ENCODE measurements at regions not wholly inside any gene's neighbourhood (a gene's known extent, or its start where the extent isn't known, plus 50 kb on each side); places are given as distances from the start of the nearest gene placed in this dataset.
A peak's percentile ranks its signal among the peaks of the same experiment; 100 is the strongest.
"Not testable (repeated sequence)": the region's sequence is repeated elsewhere in the genome, so short reads cannot be mapped to it uniquely, and the experiment has no call there.

DNA sequence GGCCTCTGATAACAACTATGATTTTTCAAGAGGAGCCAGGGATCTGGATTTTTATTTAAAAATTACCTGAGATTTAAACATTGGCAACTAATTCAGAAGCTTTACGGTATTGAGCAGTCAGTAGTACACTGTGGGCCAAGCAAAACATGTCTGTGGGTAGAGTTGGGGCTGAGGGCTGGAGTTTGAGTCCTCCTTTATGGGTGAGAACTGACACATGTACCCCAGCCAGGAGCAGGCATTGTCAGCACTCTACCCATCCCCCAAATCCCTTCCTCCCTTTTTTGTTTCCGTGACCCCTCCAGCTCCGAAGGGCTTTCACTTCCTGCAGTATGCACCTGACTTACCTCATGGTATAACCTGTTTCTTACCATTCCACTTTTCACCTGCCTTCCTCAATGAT, 131.4 kb downstream of the SNX5 start:
- DNase-seq (ENCODE audit: low spot score), result no peak

GRCh38 chr20:17836303-17836861, 132.2 kb downstream of the SNX5 start:
- peak; percentile 95 for DNase-seq (ENCODE audit: low spot score)

DNA sequence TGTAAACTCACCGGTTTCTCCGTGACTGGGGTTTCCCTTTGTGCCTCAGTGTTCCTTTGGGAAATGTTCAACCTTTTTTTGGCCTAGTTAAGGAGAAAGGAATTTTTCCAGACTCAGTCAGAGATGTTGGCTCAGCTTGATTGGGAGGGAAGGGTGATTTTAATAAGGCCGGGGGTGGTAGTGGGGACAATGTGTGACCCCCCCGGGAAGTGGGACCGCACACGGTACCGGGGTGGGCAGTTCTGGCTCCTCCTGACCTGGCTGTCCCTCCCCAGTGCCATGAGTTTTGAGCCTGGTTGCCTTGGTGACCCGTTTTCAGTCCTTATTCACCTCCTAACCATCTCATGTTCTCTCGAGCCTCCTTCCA, 132.7 kb downstream of the SNX5 start:
- DNase-seq (ENCODE audit: low spot score), result no peak

- peak; percentile 71 for DNase-seq (ENCODE audit: low spot score)
Measured at GRCh38 chr20:17835240-17835933, 133.2 kb downstream of the SNX5 start.

GRCh38 chr20:17834804-17835203, 133.8 kb downstream of the SNX5 start:
- DNase-seq (ENCODE audit: low spot score), result no peak

GRCh38 chr20:17833036-17833674, 133.4 kb downstream of the BANF2 start:
- no peak for DNase-seq (ENCODE audit: low spot score)

- DNase-seq (ENCODE audit: low spot score), result no peak
Measured at GRCh38 chr20:17832236-17832915, 132.6 kb downstream of the BANF2 start.

- DNase-seq (ENCODE audit: low spot score), result no peak
Measured at GRCh38 chr20:17828598-17829144, 128.9 kb downstream of the BANF2 start.

DNA sequence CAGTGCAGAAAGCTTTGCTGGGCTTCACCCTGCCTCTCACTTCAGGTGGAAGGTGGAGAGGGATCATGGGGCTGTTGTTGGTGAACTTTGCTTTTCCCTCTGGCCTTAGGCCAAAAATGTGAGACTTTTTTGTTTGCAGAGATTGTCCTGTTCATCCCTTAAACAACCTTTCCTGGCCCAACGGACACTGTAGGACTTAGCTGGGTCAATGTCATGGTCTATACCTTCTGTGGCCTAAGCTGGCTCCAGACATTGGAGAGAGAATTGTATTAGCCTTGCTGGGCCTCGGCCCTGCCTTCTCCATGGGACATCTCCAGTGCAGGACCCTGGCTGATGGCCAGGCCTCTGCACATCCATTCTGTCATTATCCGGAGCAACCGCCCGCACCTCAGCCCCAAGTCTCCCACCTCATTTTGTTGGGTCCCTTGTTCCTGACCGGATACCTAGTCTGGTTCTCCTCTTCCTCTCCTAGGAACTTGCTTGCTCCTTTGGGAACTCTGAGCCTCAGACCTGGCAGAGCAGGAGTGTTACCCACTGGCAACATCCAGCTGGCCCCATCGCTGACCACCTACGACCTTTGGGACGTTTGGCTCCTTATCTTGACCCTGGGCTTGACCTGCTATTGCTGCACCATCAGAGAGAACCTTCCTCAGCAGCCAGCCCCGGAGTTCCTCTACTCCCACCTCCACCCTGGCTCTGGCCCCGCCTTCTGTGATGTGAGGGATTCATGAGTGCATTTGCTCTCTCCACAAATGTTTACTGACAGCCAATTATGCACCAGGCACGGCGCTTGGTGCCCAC, 128.2 kb downstream of the BANF2 start:
- DNase-seq (ENCODE audit: low spot score), result no peak

DNA sequence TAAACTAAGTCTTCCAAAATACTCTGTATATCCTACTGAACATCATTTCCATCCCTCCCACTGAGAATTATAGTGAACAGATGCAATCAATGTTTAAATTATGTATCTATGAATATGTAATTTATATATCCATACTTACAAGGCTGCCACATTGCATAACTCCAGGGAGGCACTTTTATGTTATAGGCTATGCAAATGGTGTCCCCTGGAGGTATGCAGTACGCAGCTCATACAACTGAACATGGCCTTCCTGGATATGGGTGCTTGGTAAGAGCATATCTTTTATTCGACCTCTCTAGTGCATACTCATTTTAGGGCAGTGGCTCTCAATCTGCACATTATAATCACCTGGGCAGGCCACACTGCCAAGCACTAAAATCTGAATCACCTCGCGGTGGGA, 127.3 kb downstream of the BANF2 start:
- DNase-seq (ENCODE audit: low spot score), result no peak

DNA sequence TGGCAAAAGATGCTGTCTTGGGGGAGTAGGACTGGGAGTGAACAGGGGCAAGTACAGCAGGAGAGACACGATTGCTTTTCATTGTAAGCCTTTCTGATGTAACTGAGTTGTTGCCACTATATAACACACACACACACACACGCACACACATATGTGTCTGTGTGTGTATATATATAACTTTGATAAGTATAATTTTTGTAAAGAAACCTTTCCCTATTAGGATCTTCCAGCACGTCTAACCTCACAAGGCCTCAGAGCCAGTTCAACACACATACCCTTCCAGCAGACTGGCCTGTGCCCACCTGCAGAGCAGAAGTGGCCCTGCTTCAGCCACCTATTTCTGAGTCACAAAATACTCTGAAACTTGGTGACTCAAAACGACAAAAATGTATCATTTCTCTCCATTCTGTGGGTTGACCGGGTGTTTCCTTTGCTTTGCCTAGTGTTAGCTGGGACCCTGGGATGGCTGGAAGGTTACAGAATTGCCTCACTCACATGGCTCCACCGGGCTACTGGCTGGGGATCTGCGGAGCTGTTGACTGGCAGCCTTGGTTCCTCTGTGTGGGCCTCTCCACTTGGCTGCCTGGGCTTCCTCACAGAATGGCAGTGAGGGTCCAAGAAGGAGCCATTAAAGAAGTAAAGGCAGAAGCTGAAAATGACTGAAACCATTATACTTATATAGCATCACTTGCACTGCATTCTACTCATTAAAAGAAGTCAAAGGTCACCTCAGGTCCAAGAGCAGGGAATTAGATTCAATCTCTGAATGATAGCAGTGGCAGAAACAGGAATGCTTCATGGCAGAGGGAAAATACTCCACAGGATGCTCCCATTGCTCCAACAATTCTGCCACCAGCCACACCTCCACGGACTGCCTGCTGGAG, 126.4 kb downstream of the BANF2 start:
- no peak for DNase-seq (ENCODE audit: low spot score)

DNA sequence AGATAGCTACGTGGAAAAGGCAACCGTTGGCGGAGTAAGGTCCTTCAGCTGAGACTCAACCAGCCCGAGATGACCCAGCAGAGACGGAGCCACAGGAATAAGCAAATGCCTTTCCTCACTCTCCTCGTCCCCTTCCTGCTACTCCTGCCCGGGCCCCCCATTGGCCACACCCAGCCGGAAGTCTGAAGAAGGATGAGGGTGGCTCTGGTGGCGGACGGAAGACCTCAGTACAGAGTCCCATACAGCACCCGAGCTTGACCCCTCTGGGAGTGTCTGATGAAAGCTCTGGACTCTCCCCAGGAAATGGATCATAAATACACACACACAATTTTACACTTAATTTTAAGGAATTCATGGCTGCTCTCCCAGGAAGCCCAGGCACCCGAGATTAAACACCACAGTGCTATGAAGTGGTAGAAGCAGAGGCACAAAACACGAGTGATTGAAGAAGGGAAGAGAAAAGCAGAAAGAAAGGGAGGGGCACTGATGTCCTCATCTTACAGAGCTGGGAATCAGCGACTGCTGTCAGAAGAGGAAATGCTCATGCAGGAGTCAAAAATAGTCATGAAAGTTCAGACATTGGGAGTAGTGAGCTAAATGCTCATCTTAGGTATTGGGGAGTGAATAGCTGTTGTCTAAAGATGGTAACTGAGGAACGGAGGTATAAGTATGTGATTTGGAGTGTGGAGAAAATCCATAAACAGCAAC, 125.6 kb downstream of the BANF2 start:
- DNase-seq (ENCODE audit: low spot score), result peak; percentile 48

- DNase-seq (ENCODE audit: low spot score), result no peak
Measured at GRCh38 chr20:17824676-17825251, 125.0 kb downstream of the BANF2 start.

DNA sequence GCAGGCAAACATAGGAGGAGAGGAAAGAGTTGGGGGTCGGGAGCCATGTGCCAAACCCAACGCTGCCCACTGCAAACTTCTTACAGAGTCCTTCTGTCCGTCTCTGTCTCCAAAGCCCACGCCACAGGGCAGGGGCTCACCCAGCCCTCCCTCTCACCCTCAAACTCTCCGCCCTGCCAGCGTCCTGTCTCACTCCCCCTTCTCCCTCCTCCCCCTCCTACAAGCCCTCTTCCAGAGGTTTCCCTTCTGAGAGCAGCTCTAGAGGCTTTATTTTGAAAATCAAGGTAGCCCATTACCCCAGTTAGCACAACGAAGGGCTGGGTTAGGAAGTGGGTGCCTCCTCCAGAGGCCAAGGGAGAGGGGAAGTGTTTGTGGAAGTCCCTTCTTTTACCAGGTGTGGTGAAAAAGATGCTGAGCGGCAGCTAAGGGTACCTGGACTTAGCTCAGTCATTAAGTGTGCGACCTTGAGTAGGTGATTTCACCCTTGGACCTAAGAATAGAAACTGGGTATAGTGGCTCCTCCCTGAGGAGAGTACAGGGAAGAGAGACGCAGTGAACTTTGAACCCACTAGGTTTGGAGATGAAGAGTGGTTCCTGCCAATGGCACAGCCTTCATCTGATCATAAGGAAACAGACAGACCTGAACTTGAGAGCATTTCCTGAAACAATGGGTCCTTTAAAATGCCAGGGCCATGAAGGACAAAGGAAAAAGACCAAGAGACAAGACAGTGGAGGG, 123.8 kb downstream of the BANF2 start:
- DNase-seq (ENCODE audit: low spot score), result no peak

DNA sequence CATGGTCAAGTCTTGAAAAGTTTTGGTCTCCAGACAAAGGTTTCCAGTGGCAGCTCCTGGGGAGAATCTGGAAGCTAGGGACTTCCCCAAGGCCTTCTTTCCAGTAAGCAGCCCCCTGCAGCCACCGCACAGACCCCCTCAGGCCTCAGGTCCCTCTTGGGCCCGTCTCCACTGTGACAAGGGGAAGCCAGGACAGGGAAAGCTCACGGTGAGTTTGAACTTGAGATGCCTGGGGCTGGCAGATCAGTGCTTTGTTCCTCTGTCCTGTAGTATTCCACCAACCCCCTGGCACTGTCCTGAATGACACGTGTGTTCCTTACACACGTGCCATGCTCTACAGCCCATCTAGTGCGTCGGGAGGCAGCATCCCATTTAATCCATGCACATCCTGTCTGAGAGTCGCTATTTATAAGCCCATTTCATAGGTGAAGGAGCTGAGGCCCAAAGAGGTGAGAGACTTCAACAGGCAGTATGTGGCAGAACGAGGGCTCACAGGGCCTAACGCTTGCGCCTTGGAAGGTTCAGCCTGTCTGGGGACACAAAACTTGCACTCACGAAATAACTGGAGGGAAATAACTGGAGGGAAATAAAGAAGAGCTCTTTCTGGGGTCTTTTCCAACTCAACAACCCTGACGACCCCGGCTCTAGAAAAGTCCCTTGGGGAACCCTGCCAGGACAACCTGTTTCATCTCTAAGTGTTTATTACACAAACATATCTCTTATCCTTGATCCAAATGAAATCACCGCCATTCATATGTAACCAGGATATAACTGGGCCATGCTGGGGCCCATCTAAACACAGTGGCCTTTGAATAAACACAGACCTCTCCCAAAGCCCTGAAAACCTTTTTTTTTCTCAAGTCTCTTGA, 123.0 kb downstream of the BANF2 start:
- DNase-seq (ENCODE audit: low spot score), result no peak

- peak; percentile 96 for DNase-seq (ENCODE audit: low spot score)
Measured at GRCh38 chr20:17822039-17822438, 122.3 kb downstream of the BANF2 start.

- not testable (repeated sequence) for DNase-seq (ENCODE audit: low spot score)
Measured at GRCh38 chr20:17821606-17822005, 121.8 kb downstream of the BANF2 start.
